GM23338 (cell line): ENCODE measurements at regions not wholly inside any gene's neighbourhood (a gene's known extent, or its start where the extent isn't known, plus 50 kb on each side); places are given as distances from the start of the nearest gene placed in this dataset.
A peak's percentile ranks its signal among the peaks of the same experiment; 100 is the strongest.

ENCODE experiments used
- ATAC-seq: fragments of 200-7000 bp; cut with Tn5 transposase; 3 replicates; pipeline ENCODE4 v1.9.1; 2020
- DNase-seq: peaks from one replicate; pipeline ENCODE4 v3.0.0-alpha.2; 2015; ENCODE audit warnings: low spot score
- H2AFZ ChIP-seq: fragments of 200-600 bp; sonication (generic); 2 replicates; pipeline ENCODE4 v1.8.0; 2016; ENCODE audit warnings: antibody characterized with exemption, mild to moderate bottlenecking, moderate library complexity
- H3F3A ChIP-seq: fragments of 200-600 bp; sonication (generic); replicated peaks from 2 replicates; pipeline ENCODE4 v1.8.0; 2017; ENCODE audit warnings: antibody characterized with exemption, mixed run types, low read depth
- H3K27ac ChIP-seq: fragments of 200-600 bp; sonication (generic); 2 replicates; pipeline ENCODE4 v1.6.1; 2016; ENCODE audit warnings: low read depth
- H3K27me3 ChIP-seq: fragments of 200-600 bp; sonication (generic); 2 replicates; pipeline ENCODE4 v1.8.0; 2016; ENCODE audit warnings: mild to moderate bottlenecking, mixed run types, moderate library complexity; ENCODE audit not compliant: insufficient read depth
- H3K36me3 ChIP-seq: fragments of 200-600 bp; sonication (generic); 2 replicates; pipeline ENCODE4 v1.8.0; 2016; ENCODE audit warnings: mild to moderate bottlenecking; ENCODE audit not compliant: insufficient read depth
- H3K4me1 ChIP-seq: fragments of 200-600 bp; sonication (generic); 2 replicates; pipeline ENCODE4 v1.8.0; 2016; ENCODE audit warnings: mild to moderate bottlenecking, moderate library complexity; ENCODE audit not compliant: insufficient read depth
- H3K4me2 ChIP-seq: fragments of 200-600 bp; sonication (generic); 2 replicates; pipeline ENCODE4 v1.7.1; 2017; ENCODE audit warnings: mixed run types
- H3K4me3 ChIP-seq: fragments of 200-600 bp; sonication (generic); 2 replicates; pipeline ENCODE4 v1.6.1; 2016; ENCODE audit warnings: mixed run types
- H3K79me2 ChIP-seq: fragments of 200-600 bp; sonication (generic); replicated peaks from 2 replicates; pipeline ENCODE4 v1.8.0; 2017; ENCODE audit warnings: mild to moderate bottlenecking; ENCODE audit not compliant: insufficient read depth
- H3K9me2 ChIP-seq: fragments of 200-600 bp; sonication (generic); 2 replicates; pipeline ENCODE4 v1.8.0; 2017; ENCODE audit not compliant: insufficient read depth
- H4K20me1 ChIP-seq: fragments of 200-600 bp; sonication (generic); replicated peaks from 2 replicates; pipeline ENCODE4 v1.8.0; 2017; ENCODE audit warnings: mild to moderate bottlenecking; ENCODE audit not compliant: insufficient read depth
- H3K27ac Mint-ChIP-seq: 2 replicates; pipeline ENCODE4 v1.8.0; 2020; ENCODE audit warnings: inconsistent platforms, mild to moderate bottlenecking, moderate library complexity, mixed read lengths
- H3K27me3 Mint-ChIP-seq: 3 replicates; pipeline ENCODE4 v1.8.0; 2022; ENCODE audit warnings: low read depth, mild to moderate bottlenecking, moderate library complexity, mixed read lengths, inconsistent platforms; ENCODE audit not compliant: insufficient read depth, poor library complexity
- H3K36me3 Mint-ChIP-seq: 3 replicates; pipeline ENCODE4 v1.8.0; 2021; ENCODE audit warnings: low read depth, mild to moderate bottlenecking, inconsistent platforms, moderate library complexity, mixed read lengths
- H3K4me1 Mint-ChIP-seq: 3 replicates; pipeline ENCODE4 v1.8.0; 2020; ENCODE audit warnings: mild to moderate bottlenecking, inconsistent platforms, mixed read lengths
- H3K4me3 Mint-ChIP-seq: 3 replicates; pipeline ENCODE4 v1.8.0; 2021; ENCODE audit warnings: moderate library complexity, mild to moderate bottlenecking, inconsistent platforms, mixed read lengths
- H3K9me3 Mint-ChIP-seq: 3 replicates; pipeline ENCODE4 v1.8.0; 2020; ENCODE audit warnings: moderate library complexity, mild to moderate bottlenecking, inconsistent platforms, mixed read lengths
- CREB1 ChIP-seq: fragments of 250-450 bp; sonication (Bioruptor Pico); IDR thresholded peaks from 2 replicates; pipeline ENCODE4 v1.5.0; 2020; ENCODE audit warnings: low read depth, mild to moderate bottlenecking, moderate library complexity
- CTCF ChIP-seq, 2 experiments: fragments of 200-600 bp in 1 of 2; sonication (generic) in 1 of 2; conservative IDR thresholded peaks; 2 replicates each; pipeline versions ENCODE4 v1.5.1 to v1.6.1; 2016 to 2017; ENCODE audit warnings: antibody characterized with exemption in 2 of 2, low read depth in 2 of 2, mild to moderate bottlenecking in 2 of 2, moderate library complexity in 1 of 2
- EZH2 ChIP-seq: fragments of 200-600 bp; sonication (generic); IDR thresholded peaks from one replicate; pipeline ENCODE4 v1.8.0; 2017; ENCODE audit warnings: antibody characterized with exemption, mild to moderate bottlenecking, low read depth; ENCODE audit not compliant: unreplicated experiment
- EZH2phosphoT487 ChIP-seq: fragments of 200-600 bp; sonication (generic); IDR thresholded peaks from one replicate; pipeline ENCODE4 v1.8.1; 2018; ENCODE audit warnings: antibody characterized with exemption; ENCODE audit not compliant: unreplicated experiment
- JUNB ChIP-seq: IDR thresholded peaks from one replicate; pipeline ENCODE4 v1.6.1; 2016; ENCODE audit warnings: antibody characterized with exemption; ENCODE audit not compliant: unreplicated experiment
- NANOG ChIP-seq: IDR thresholded peaks from 2 replicates; pipeline ENCODE4 v1.6.1; 2016; ENCODE audit warnings: antibody characterized with exemption, borderline replicate concordance
- POLR2AphosphoS5 ChIP-seq: IDR thresholded peaks from 2 replicates; pipeline ENCODE4 v1.6.1; 2016; ENCODE audit warnings: antibody characterized with exemption, low read depth
- STAT1 ChIP-seq: IDR thresholded peaks from one replicate; pipeline ENCODE4 v1.6.1; 2016; ENCODE audit warnings: antibody characterized with exemption; ENCODE audit not compliant: unreplicated experiment
- ZNF114 ChIP-seq: fragments of 250-450 bp; sonication (Bioruptor Pico); IDR thresholded peaks from 2 replicates; pipeline ENCODE4 v1.5.0; 2020; ENCODE audit warnings: mild to moderate bottlenecking, moderate library complexity
- ZNF331 ChIP-seq: fragments of 250-450 bp; sonication (Bioruptor Pico); IDR thresholded peaks from 2 replicates; pipeline ENCODE4 v1.5.0; 2020; ENCODE audit warnings: low read depth, mild to moderate bottlenecking, moderate library complexity
- ZNF462 ChIP-seq: fragments of 250-450 bp; sonication (Bioruptor Pico); IDR thresholded peaks from 2 replicates; pipeline ENCODE4 v1.5.0; 2020; ENCODE audit warnings: mild to moderate bottlenecking, moderate library complexity
- TF ChIP-seq, protein P1 (sequence below): IDR thresholded peaks from 2 replicates; pipeline ENCODE4 v1.6.1; 2016; ENCODE audit warnings: antibody characterized with exemption

- TF ChIP-seq CTCF (conservative IDR thresholded peaks at IDR 0.05; ENCODE audit: low read depth in 2 of 2) = no peak
Observed at GRCh38 chr17:77458202-77459017, 317.6 kb downstream of the SEC14L1 start (continued).

- H3K79me2 ChIP-seq = peaks cover 84% of the 10 kb centered on the region
- no peak overlapping the region for H3K4me3 ChIP-seq
- H3K9me2 ChIP-seq = no peaks in the 10 kb centered on the region
- H4K20me1 ChIP-seq = peaks cover 17% of the 10 kb centered on the region; the same call in 1 of the 2 replicates
- Mint-ChIP-seq H3K27ac (peak overlapping the region; percentile 44; the same call in 1 of the 2 replicates), H3K4me3 (no peak overlapping the region), H3K27me3 (peaks cover 26% of the 10 kb centered on the region), H3K9me3 (no peaks in the 10 kb centered on the region; the same call in 2 of the 3 replicates), H3K4me1 (peaks cover 60% of the 10 kb centered on the region), H3K36me3 (peaks cover 11% of the 10 kb centered on the region)
- H3K4me1 ChIP-seq = peaks cover 24% of the 10 kb centered on the region
- H3F3A ChIP-seq = no peaks in the 10 kb centered on the region
- DNase-seq (no peak), ATAC-seq (no peak)
- no peaks in the 10 kb centered on the region for H3K27me3 ChIP-seq
- H3K36me3 ChIP-seq = no peaks in the 10 kb centered on the region
- no peak overlapping the region for H3K4me2 ChIP-seq
- H3K27ac ChIP-seq = no peak overlapping the region
- no peak overlapping the region for H2AFZ ChIP-seq
- TF ChIP-seq STAT1 (no peak), EZH2phosphoT487 (no peak), NANOG (no peak), CREB1 (CRISPR knock-in tag) (no peak), JUNB (no peak), POLR2AphosphoS5 (no peak), ZNF114 (CRISPR knock-in tag) (no peak), ZNF331 (CRISPR knock-in tag) (no peak), ZNF462 (CRISPR knock-in tag) (no peak), CTCF (conservative IDR thresholded peaks at IDR 0.05; ENCODE audit: low read depth in 2 of 2) (no peak), EZH2 (no peak)
- TF ChIP-seq, protein P1, sequence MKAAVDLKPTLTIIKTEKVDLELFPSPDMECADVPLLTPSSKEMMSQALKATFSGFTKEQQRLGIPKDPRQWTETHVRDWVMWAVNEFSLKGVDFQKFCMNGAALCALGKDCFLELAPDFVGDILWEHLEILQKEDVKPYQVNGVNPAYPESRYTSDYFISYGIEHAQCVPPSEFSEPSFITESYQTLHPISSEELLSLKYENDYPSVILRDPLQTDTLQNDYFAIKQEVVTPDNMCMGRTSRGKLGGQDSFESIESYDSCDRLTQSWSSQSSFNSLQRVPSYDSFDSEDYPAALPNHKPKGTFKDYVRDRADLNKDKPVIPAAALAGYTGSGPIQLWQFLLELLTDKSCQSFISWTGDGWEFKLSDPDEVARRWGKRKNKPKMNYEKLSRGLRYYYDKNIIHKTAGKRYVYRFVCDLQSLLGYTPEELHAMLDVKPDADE = no peak
Observed at GRCh38 chr17:77459018-77459755, 318.4 kb downstream of the SEC14L1 start.
